H9 (cell line): ENCODE measurements at regions not wholly inside any gene's neighbourhood (a gene's known extent, or its start where the extent isn't known, plus 50 kb on each side); places are given as distances from the start of the nearest gene placed in this dataset.

ENCODE experiments used
- DNase-seq: peaks from one replicate; pipeline ENCODE4 v3.0.0-alpha.2; 2017
- H2AFZ ChIP-seq: one replicate; pipeline ENCODE4 v1.6.1; 2013; ENCODE audit warnings: mild to moderate bottlenecking, low read length, control low read depth, moderate library complexity
- H2AK5ac ChIP-seq: 2 replicates; pipeline ENCODE4 v1.6.1; 2013; ENCODE audit warnings: low read length, control low read depth, mixed read lengths; ENCODE audit not compliant: insufficient read length
- H2BK120ac ChIP-seq: one replicate; pipeline ENCODE4 v1.6.1; 2013; ENCODE audit warnings: low read depth, mild to moderate bottlenecking, low read length, control low read depth, inconsistent platforms; ENCODE audit not compliant: poor library complexity, severe bottlenecking
- H2BK12ac ChIP-seq: 2 replicates; pipeline ENCODE4 v1.6.1; 2013; ENCODE audit warnings: low read length, control low read depth, mixed read lengths, low read depth; ENCODE audit not compliant: insufficient read length
- H2BK15ac ChIP-seq: 2 replicates; pipeline ENCODE4 v1.6.1; 2013; ENCODE audit warnings: low read depth, low read length, control low read depth
- H2BK20ac ChIP-seq: one replicate; pipeline ENCODE4 v1.6.1; 2013; ENCODE audit warnings: low read depth, mild to moderate bottlenecking, low read length, control low read depth, inconsistent platforms; ENCODE audit not compliant: poor library complexity, severe bottlenecking
- H2BK5ac ChIP-seq: 2 replicates; pipeline ENCODE4 v1.6.1; 2013; ENCODE audit warnings: low read length, control low read depth, mixed read lengths; ENCODE audit not compliant: insufficient read length
- H3K14ac ChIP-seq: 2 replicates; pipeline ENCODE4 v1.6.1; 2013; ENCODE audit warnings: low read length, control low read depth; ENCODE audit not compliant: insufficient read depth
- H3K18ac ChIP-seq: 2 replicates; pipeline ENCODE4 v1.6.1; 2013; ENCODE audit warnings: low read depth, mild to moderate bottlenecking, mixed read lengths, low read length, control low read depth; ENCODE audit not compliant: insufficient read length
- H3K23ac ChIP-seq: 2 replicates; pipeline ENCODE4 v1.6.1; 2013; ENCODE audit warnings: low read length, control low read depth, mixed read lengths, low read depth; ENCODE audit not compliant: insufficient read length
- H3K23me2 ChIP-seq: 2 replicates; pipeline ENCODE4 v1.6.1; 2013; ENCODE audit warnings: low read depth, mild to moderate bottlenecking, mixed read lengths, low read length, control low read depth; ENCODE audit not compliant: insufficient read length, poor library complexity, severe bottlenecking
- H3K27ac ChIP-seq: 2 replicates; pipeline ENCODE4 v1.5.1; 2013; ENCODE audit warnings: low read length, control low read depth, mixed read lengths, low read depth; ENCODE audit not compliant: insufficient read length
- H3K27me3 ChIP-seq: 2 replicates; pipeline ENCODE4 v1.6.1; 2013; ENCODE audit warnings: low read length, control low read depth, inconsistent platforms; ENCODE audit not compliant: insufficient read depth
- H3K4ac ChIP-seq: 2 replicates; pipeline ENCODE4 v1.6.1; 2013; ENCODE audit warnings: low read depth, mild to moderate bottlenecking, control low read depth, inconsistent platforms, low read length, moderate library complexity
- H3K4me1 ChIP-seq: 2 replicates; pipeline ENCODE4 v1.6.1; 2013; ENCODE audit warnings: low read length, control low read depth, inconsistent platforms; ENCODE audit not compliant: insufficient read depth
- H3K4me2 ChIP-seq: 2 replicates; pipeline ENCODE4 v1.6.1; 2013; ENCODE audit warnings: low read length, control low read depth, mixed read lengths; ENCODE audit not compliant: insufficient read length, insufficient read depth
- H3K56ac ChIP-seq: 2 replicates; pipeline ENCODE4 v1.6.1; 2013; ENCODE audit warnings: low read depth, mild to moderate bottlenecking, mixed read lengths, low read length, control low read depth; ENCODE audit not compliant: insufficient read length
- H3K79me1 ChIP-seq: 2 replicates; pipeline ENCODE4 v1.6.1; 2013; ENCODE audit warnings: low read depth, mild to moderate bottlenecking, moderate library complexity, low read length, control low read depth, inconsistent platforms; ENCODE audit not compliant: insufficient read depth, poor library complexity, severe bottlenecking
- H3K79me2 ChIP-seq: 2 replicates; pipeline ENCODE4 v1.6.1; 2013; ENCODE audit warnings: low read length, control low read depth, inconsistent platforms; ENCODE audit not compliant: insufficient read depth
- H3K9ac ChIP-seq: 2 replicates; pipeline ENCODE4 v1.6.1; 2013; ENCODE audit warnings: low read length, control low read depth, mixed read lengths; ENCODE audit not compliant: insufficient read length; ENCODE audit errors: extremely low read depth
- H3K9me3 ChIP-seq: one replicate; pipeline ENCODE4 v1.6.1; 2013; ENCODE audit warnings: low read depth, low read length, inconsistent platforms; ENCODE audit not compliant: control insufficient read depth
- H3T11ph ChIP-seq: one replicate; pipeline ENCODE4 v1.6.1; 2013; ENCODE audit warnings: mild to moderate bottlenecking, low read length, control low read depth, inconsistent platforms
- H4K20me1 ChIP-seq: one replicate; pipeline ENCODE4 v1.6.1; 2013; ENCODE audit not compliant: control insufficient read depth, insufficient read length, insufficient read depth
- H4K5ac ChIP-seq: 2 replicates; pipeline ENCODE4 v1.6.1; 2013; ENCODE audit warnings: low read depth, mild to moderate bottlenecking, mixed read lengths, low read length, control low read depth; ENCODE audit not compliant: insufficient read length
- H4K8ac ChIP-seq: replicated peaks from 2 replicates; pipeline ENCODE4 v1.6.1; 2013; ENCODE audit warnings: low read length, control low read depth, mixed read lengths, low read depth; ENCODE audit not compliant: insufficient read length
- H4K91ac ChIP-seq: 2 replicates; pipeline ENCODE4 v1.6.1; 2013; ENCODE audit warnings: low read depth, mild to moderate bottlenecking, moderate library complexity, mixed read lengths, low read length, control low read depth; ENCODE audit not compliant: insufficient read length
- H3K27ac Mint-ChIP-seq, 3 experiments: 2 replicates in 2 of 3; 3 replicates in 1 of 3; pipeline ENCODE4 v1.8.0; 2020 to 2021; ENCODE audit warnings: mixed read lengths in 3 of 3, mild to moderate bottlenecking in 1 of 3, moderate library complexity in 1 of 3
- H3K27me3 Mint-ChIP-seq: 2 replicates; pipeline ENCODE4 v1.8.0; 2021; ENCODE audit warnings: low read depth, mild to moderate bottlenecking, moderate library complexity, mixed read lengths
- H3K36me3 Mint-ChIP-seq, 3 experiments: 2 replicates in 2 of 3; 3 replicates in 1 of 3; pipeline ENCODE4 v1.8.0; 2020 to 2021; ENCODE audit warnings: low read depth in 3 of 3, mixed read lengths in 3 of 3; ENCODE audit not compliant: insufficient read depth in 1 of 3
- H3K4me1 Mint-ChIP-seq, 2 experiments: 2 replicates each; pipeline ENCODE4 v1.8.0; 2020; ENCODE audit warnings: mixed read lengths in 2 of 2
- H3K4me3 Mint-ChIP-seq, 2 experiments: 2 replicates in 1 of 2; 3 replicates in 1 of 2; pipeline ENCODE4 v1.8.0; 2020 to 2021; ENCODE audit warnings: mild to moderate bottlenecking in 2 of 2, mixed read lengths in 2 of 2, moderate library complexity in 1 of 2
- H3K9me3 Mint-ChIP-seq, 2 experiments: 2 replicates in 1 of 2; 3 replicates in 1 of 2; pipeline ENCODE4 v1.8.0; 2020; ENCODE audit warnings: mild to moderate bottlenecking in 2 of 2, mixed read lengths in 2 of 2, moderate library complexity in 1 of 2
- CTCF ChIP-seq: fragments of 200-600 bp; sonication (generic); conservative IDR thresholded peaks from 3 replicates; pipeline ENCODE4 v1.8.0; 2021; ENCODE audit warnings: antibody characterized with exemption, mild to moderate bottlenecking
- WGBS: extraction: QIAGEN DNeasy Blood & Tissue Kit; methylation state at CpG from one replicate; pipeline ENCODE4 v1.1.7; 2013; ENCODE audit warnings: missing lambda C conversion rate, low lambda C conversion rate, mixed read lengths; ENCODE audit not compliant: insufficient read length; ENCODE audit errors: extremely low coverage; 5-methylcytosine and 5-hydroxymethylcytosine counted together

GRCh38 chr11:71136095-71136845 is 116.1 kb downstream of the SHANK2 start:
- Mint-ChIP-seq H3K36me3 (peaks cover 10 to 14% (median 12%) of the 10 kb centered on the region in 3 experiments), H3K4me3 (no peak overlapping the region), H3K9me3 (peaks cover 0 to 3% of the 10 kb centered on the region in 2 experiments; a peak in 2 of 5 replicates), H3K27ac (no peak overlapping the region), H3K27me3 (no peaks in the 10 kb centered on the region; the same call in 1 of the 2 replicates), H3K4me1 (peaks cover 16 to 32% of the 10 kb centered on the region in 2 experiments)
- Histone ChIP-seq H3K9me3 (no peaks in the 10 kb centered on the region), H3K9ac (no peak overlapping the region), H3K4me2 (no peak overlapping the region), H3K79me2 (no peaks in the 10 kb centered on the region), H4K8ac (no peak overlapping the region), H3K4me1 (no peaks in the 10 kb centered on the region), H2BK120ac (no peak overlapping the region), H2BK20ac (no peak overlapping the region), H4K91ac (no peak overlapping the region), H2BK15ac (no peak overlapping the region), H3K79me1 (no peaks in the 10 kb centered on the region), H3K56ac (no peak overlapping the region), H3K27me3 (no peaks in the 10 kb centered on the region), H2AFZ (no peak overlapping the region), H3K23ac (no peak overlapping the region), H4K5ac (no peak overlapping the region), H3K18ac (no peak overlapping the region), H4K20me1 (no peaks in the 10 kb centered on the region), H3K14ac (no peak overlapping the region), H3K27ac (no peak overlapping the region), H3T11ph (no peak overlapping the region), H2BK12ac (no peak overlapping the region), H2BK5ac (no peak overlapping the region), H3K23me2 (no peaks in the 10 kb centered on the region), H3K4ac (no peak overlapping the region), H2AK5ac (no peak overlapping the region)
- WGBS = no CpG with 5 or more reads among the region's 7 CpGs
- no peak for DNase-seq
- no peak for TF ChIP-seq CTCF
